ENCODE measurements at regions not wholly inside any gene's neighbourhood (a gene's known extent, or its start where the extent isn't known, plus 50 kb on each side); places are given as distances from the start of the nearest gene placed in this dataset.

- dilution Hi-C loops (cut with MboI; ENCODE audit: extremely low pct_ligation_motif_present, low sequenced_read_pairs): no loop called here
- Histone ChIP-seq H3K9ac (replicated peaks; ENCODE audit: extremely low read depth, insufficient read depth, low read length) (no peak overlapping the region), H4K20me1 (replicated peaks; ENCODE audit: control insufficient read depth, extremely low read depth, insufficient read depth, low read length) (no peaks in the 10 kb centered on the region), H3K27ac (ENCODE audit: insufficient read depth, low read depth, low read length) (no peak overlapping the region), H3K36me3 (ENCODE audit: control insufficient read depth in 2 of 2, extremely low read depth in 1 of 2, insufficient read depth in 2 of 2, low read length in 2 of 2) (no peaks in the 10 kb centered on the region), H3K9me3 (replicated peaks; ENCODE audit: control insufficient read depth, insufficient read depth, low read length) (no peaks in the 10 kb centered on the region), H2AFZ (ENCODE audit: low read depth, low read length) (no peak overlapping the region), H3K27me3 (ENCODE audit: control insufficient read depth in 2 of 2, insufficient read depth in 2 of 2, low read length in 2 of 2) (no peaks in the 10 kb centered on the region), H3K4me3 (replicated peaks in 1 of 3; ENCODE audit: insufficient read depth in 1 of 3, low read depth in 1 of 3, low read length in 3 of 3) (no peak overlapping the region), H3K4me2 (ENCODE audit: insufficient read depth, low read length) (no peak overlapping the region), H3K79me2 (ENCODE audit: control insufficient read depth, insufficient read depth, low read length) (no peaks in the 10 kb centered on the region), H3K9me1 (replicated peaks; ENCODE audit: control insufficient read depth, extremely low read depth, insufficient read depth, low read length) (no peaks in the 10 kb centered on the region), H3K4me1 (ENCODE audit: control insufficient read depth, extremely low read depth, insufficient read depth, low read length) (no peaks in the 10 kb centered on the region)
- TF ChIP-seq, protein P1, sequence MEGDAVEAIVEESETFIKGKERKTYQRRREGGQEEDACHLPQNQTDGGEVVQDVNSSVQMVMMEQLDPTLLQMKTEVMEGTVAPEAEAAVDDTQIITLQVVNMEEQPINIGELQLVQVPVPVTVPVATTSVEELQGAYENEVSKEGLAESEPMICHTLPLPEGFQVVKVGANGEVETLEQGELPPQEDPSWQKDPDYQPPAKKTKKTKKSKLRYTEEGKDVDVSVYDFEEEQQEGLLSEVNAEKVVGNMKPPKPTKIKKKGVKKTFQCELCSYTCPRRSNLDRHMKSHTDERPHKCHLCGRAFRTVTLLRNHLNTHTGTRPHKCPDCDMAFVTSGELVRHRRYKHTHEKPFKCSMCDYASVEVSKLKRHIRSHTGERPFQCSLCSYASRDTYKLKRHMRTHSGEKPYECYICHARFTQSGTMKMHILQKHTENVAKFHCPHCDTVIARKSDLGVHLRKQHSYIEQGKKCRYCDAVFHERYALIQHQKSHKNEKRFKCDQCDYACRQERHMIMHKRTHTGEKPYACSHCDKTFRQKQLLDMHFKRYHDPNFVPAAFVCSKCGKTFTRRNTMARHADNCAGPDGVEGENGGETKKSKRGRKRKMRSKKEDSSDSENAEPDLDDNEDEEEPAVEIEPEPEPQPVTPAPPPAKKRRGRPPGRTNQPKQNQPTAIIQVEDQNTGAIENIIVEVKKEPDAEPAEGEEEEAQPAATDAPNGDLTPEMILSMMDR (IDR thresholded peaks at IDR 0.05; ENCODE audit: extremely low read depth in 1 of 2, insufficient read depth in 1 of 2, low read depth in 1 of 2, low read length in 2 of 2): no peak
- TF ChIP-seq MYC (IDR thresholded peaks at IDR 0.05; ENCODE audit: low read depth, low read length) (no peak), EZH2 (IDR thresholded peaks at IDR 0.05; ENCODE audit: borderline replicate concordance, low read depth, low read length, severe bottlenecking) (no peak), GATA2 (IDR thresholded peaks at IDR 0.05; ENCODE audit: insufficient read depth, insufficient read length, low read depth, low read length) (no peak), POLR2AphosphoS5 (IDR thresholded peaks at IDR 0.05; ENCODE audit: insufficient read depth, low read depth, low read length) (no peak), POLR2A (IDR thresholded peaks at IDR 0.05; ENCODE audit: low read depth, low read length) (no peak), JUN (IDR thresholded peaks at IDR 0.05; ENCODE audit: borderline replicate concordance, insufficient read depth, insufficient read length, low read depth) (no peak), MAX (IDR thresholded peaks at IDR 0.05; ENCODE audit: insufficient read depth, insufficient read length) (no peak), FOS (IDR thresholded peaks at IDR 0.05; ENCODE audit: borderline replicate concordance, insufficient read depth, low read length) (no peak)
- BruUV-seq (replicated peaks): no TSS peak
- no peak for DNase-seq (ENCODE audit: low read depth, low spot score)
- intact Hi-C loops (cut with micrococcal nuclease): no loop called here
- FAIRE-seq: no peak
- ChIA-PET POLR2A (no interaction called here), CTCF (interaction anchor here (1.0 kb wide), 1 partner anchor 65 kb away, joined by 3 read pairs; no protein-coding TSS in a partner anchor)
These were observed 64.6 kb downstream of the UNCX start for GRCh38 chr7:1297017-1297960.
